Fibroblast of pulmonary artery (primary cell): ENCODE measurements at regions not wholly inside any gene's neighbourhood (a gene's known extent, or its start where the extent isn't known, plus 50 kb on each side); places are given as distances from the start of the nearest gene placed in this dataset.

Experiments
- DNase-seq: peaks from one replicate; pipeline ENCODE4 v3.0.0-alpha.2; 2010; ENCODE audit warnings: low read depth
- H3K4me3 ChIP-seq: replicated peaks from 2 replicates; pipeline ENCODE4 v1.5.1; 2011; ENCODE audit warnings: low read depth, mild to moderate bottlenecking, control low read depth, low read length, moderate library complexity
- CTCF ChIP-seq: IDR thresholded peaks from 2 replicates; pipeline ENCODE4 v1.5.1; 2011; ENCODE audit warnings: mild to moderate bottlenecking, control low read depth, low read length, inconsistent platforms; ENCODE audit errors: missing control alignments

DNA sequence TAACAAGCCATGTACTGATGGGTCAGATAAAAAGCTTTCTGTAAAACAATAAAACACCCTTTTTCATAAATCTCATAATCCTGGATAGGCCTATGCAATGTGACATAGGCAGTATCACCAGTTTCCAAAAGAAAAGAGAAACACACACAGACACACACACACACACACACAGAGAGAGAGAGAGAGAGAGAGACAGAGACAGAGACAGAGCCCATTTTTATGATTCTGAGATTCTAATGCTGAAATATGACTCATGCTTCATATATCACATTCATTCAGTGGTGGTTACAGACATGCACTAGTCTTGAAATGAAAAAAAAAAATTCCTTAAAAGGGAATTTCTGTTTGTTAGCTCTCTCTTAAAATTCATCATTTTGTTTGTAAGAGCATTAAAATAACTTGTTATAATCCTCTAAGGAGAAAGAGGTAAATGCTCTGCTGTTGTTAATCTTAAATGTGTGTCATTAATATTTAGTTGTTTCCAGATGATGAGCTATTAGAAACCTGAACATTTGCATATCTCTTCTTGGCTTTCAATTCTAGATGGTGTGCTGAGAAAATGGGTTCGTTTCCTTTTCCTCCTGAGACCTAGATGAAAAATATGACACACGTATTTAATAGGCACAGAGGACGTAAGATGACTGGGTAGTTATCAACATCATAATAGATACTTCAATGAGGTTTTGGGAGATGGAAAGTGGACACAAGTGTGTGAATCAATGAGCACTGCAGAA lies 1598.7 kb upstream of the ACVR2A start:
- no peak for TF ChIP-seq CTCF
- DNase-seq, result peak; percentile 57
- no peak overlapping the region for H3K4me3 ChIP-seq

- no peak for DNase-seq
- no peak overlapping the region for H3K4me3 ChIP-seq
- no peak for TF ChIP-seq CTCF
Measured at GRCh38 chr2:146244830-146245229, 1600.0 kb upstream of the ACVR2A start.

DNA sequence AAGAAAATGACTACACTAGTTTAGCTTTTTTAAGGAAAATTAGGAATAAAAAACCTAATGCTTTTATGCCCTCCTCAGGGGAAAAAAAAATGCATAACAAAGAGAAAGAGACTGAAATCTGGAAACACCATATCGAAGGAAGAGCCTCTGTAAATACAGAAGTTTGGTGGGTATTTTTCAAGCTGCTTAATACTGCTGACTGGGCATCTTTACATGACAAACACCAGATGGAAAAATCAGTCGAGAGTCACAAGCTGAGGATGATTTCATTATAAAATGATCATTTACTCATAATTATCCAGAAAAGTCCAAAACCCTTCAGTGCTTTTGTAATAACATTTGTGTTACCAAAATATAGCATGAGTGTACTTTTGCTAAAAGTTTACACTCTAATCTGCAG lies 1600.7 kb upstream of the ACVR2A start:
- no peak for DNase-seq
- no peak for TF ChIP-seq CTCF
- no peak overlapping the region for H3K4me3 ChIP-seq

DNA sequence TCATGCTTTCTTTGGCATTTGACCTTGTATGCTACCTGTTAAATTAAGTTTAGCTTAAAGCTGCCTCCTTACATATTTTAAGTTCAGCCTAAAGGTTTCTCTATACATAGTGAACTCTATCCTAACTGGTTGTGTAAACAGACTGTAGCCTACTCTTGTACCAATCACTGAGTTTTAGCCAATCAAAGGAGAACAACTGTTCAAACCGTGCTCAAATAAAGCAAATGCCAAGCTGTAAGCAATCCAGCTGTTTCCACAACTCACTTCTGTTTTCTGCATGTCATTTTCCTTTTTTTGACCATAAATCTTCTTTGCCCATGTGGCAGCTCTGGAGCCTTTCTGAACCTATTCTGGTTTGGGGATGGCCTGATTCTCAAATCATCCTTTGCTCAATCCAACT lies 1603.8 kb upstream of the ACVR2A start:
- no peak for DNase-seq
- no peak for TF ChIP-seq CTCF
- H3K4me3 ChIP-seq, result no peak overlapping the region

GRCh38 chr2:146240391-146240790 lies 1604.4 kb upstream of the ACVR2A start:
- no peak for DNase-seq
- TF ChIP-seq CTCF, result no peak

DNA sequence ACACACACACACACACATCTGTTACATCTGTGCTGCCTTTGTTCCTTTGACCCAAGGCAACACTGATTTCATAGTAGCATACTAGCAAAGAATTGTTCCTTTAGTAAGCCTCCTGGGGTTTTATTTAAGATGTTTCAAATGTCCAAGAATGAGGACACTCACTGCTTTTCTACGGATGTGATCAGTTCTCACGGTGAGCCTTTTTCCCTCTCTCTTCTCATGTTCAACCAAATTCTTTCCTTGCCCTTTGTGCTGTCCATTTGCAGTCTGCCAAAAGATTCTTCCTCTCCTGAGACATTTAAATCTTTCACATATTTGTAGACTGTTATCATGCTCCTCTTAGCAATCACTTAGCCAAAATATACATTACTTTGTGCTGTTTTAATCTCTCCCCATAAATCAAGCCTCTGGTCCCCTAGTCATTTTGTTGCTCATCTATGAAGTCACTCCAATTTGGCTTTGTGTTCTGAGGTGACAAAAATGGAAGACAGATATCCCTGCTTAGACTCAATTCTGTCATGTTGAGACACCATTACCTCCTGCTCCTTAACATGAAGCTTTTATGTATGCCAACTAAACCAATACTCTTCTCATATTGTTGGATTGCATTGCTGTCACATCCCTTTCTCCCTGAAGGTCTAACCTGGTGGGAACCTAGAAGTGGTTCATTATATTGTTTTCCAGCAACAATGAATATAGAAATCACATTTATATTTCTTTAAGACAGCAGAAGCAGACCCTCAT lies 1605.3 kb upstream of the ACVR2A start:
- no peak for TF ChIP-seq CTCF
- peak; percentile 51 for DNase-seq
- no peak overlapping the region for H3K4me3 ChIP-seq

More at GRCh38 chr2:146240391-146240790, 1604.4 kb upstream of the ACVR2A start:
- no peak overlapping the region for H3K4me3 ChIP-seq
